DMS53 treated with DMSO at 0.1 percent for 48 hours (cell line): ENCODE measurements at regions not wholly inside any gene's neighbourhood (a gene's known extent, or its start where the extent isn't known, plus 50 kb on each side); places are given as distances from the start of the nearest gene placed in this dataset.
A peak's percentile ranks its signal among the peaks of the same experiment; 100 is the strongest.

Source experiments
- DNase-seq: peaks from one replicate; lab custom pipeline; 2025; ENCODE audit not compliant: unreplicated experiment; lab: John Stamatoyannopoulos, UW

GRCh38 chr4:139611391-139611790, 54.2 kb upstream of the MGST2 start:
- DNase-seq = no peak

- DNase-seq = peak; percentile 11
Observed at GRCh38 chr4:139609647-139610046, 53.6 kb upstream of the SETD7 start.

- DNase-seq = no peak
Observed at GRCh38 chr4:139607502-139608060, 51.6 kb upstream of the SETD7 start.

GRCh38 chr4:139606579-139607501, 50.8 kb upstream of the SETD7 start:
- DNase-seq = no peak

GRCh38 chr4:139606103-139606502, 50.1 kb upstream of the SETD7 start:
- no peak for DNase-seq
